PC-9 (cell line): ENCODE measurements at regions not wholly inside any gene's neighbourhood (a gene's known extent, or its start where the extent isn't known, plus 50 kb on each side); places are given as distances from the start of the nearest gene placed in this dataset.

Experiments
- EZH2 ChIP-seq: fragments of 200-600 bp; sonication (generic); IDR thresholded peaks from 2 replicates; pipeline ENCODE4 v1.8.0; 2017; ENCODE audit warnings: antibody characterized with exemption, low read depth
- TF ChIP-seq, protein P1 (sequence below): fragments of 200-600 bp; sonication (generic); conservative IDR thresholded peaks from 2 replicates; pipeline ENCODE4 v1.6.1; 2017; ENCODE audit warnings: mixed run types, antibody characterized with exemption, mild to moderate bottlenecking, moderate library complexity

DNA sequence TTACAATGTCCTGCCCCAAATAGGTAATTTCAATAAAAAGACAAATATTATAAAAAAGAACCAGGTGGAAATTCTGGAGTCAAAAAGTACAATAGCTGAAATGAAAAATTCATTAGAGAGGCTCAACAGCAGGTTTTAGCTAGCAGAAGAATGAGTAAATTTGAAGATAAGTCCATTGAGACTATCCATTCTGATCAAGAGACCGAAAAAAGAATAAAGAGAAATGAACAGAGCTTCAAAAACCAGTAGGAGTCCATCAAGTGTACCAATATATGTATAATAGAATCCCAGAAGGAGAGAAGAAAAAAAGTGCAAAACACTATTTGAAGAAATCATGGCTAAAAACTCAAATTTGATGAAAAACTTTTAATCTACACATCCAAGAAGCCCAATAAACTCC lies 60.5 kb upstream of the POMGNT2 start:
- TF ChIP-seq, protein P1, sequence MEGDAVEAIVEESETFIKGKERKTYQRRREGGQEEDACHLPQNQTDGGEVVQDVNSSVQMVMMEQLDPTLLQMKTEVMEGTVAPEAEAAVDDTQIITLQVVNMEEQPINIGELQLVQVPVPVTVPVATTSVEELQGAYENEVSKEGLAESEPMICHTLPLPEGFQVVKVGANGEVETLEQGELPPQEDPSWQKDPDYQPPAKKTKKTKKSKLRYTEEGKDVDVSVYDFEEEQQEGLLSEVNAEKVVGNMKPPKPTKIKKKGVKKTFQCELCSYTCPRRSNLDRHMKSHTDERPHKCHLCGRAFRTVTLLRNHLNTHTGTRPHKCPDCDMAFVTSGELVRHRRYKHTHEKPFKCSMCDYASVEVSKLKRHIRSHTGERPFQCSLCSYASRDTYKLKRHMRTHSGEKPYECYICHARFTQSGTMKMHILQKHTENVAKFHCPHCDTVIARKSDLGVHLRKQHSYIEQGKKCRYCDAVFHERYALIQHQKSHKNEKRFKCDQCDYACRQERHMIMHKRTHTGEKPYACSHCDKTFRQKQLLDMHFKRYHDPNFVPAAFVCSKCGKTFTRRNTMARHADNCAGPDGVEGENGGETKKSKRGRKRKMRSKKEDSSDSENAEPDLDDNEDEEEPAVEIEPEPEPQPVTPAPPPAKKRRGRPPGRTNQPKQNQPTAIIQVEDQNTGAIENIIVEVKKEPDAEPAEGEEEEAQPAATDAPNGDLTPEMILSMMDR = no peak
- TF ChIP-seq EZH2 = no peak
